AG08396 (cell line): ENCODE measurements at regions not wholly inside any gene's neighbourhood (a gene's known extent, or its start where the extent isn't known, plus 50 kb on each side); places are given as distances from the start of the nearest gene placed in this dataset.
"Not testable (repeated sequence)": the region's sequence is repeated elsewhere in the genome, so short reads cannot be mapped to it uniquely, and the experiment has no call there.

Source experiments
- DNase-seq: peaks from one replicate; pipeline ENCODE4 v3.0.0; 2012; ENCODE audit warnings: low spot score, mixed read lengths

GRCh38 chr10:37733822-37734221 is 123.6 kb downstream of the ZNF248 start:
- DNase-seq, result no peak

- peak; percentile 17 for DNase-seq
These were observed 124.7 kb downstream of the ZNF248 start for GRCh38 chr10:37732685-37733084.

- DNase-seq, result no peak
These were observed 128.6 kb downstream of the ZNF248 start for GRCh38 chr10:37728830-37729229.

GRCh38 chr10:37727491-37728352 is 129.7 kb downstream of the ZNF248 start:
- DNase-seq, result no peak

GRCh38 chr10:37721100-37721499 is 136.3 kb downstream of the ZNF248 start:
- no peak for DNase-seq

- not testable (repeated sequence) for DNase-seq
These were observed 139.3 kb downstream of the ZNF248 start for GRCh38 chr10:37718060-37718459.

GRCh38 chr10:37713642-37714041 is 143.8 kb downstream of the ZNF248 start:
- DNase-seq, result no peak

GRCh38 chr10:37713132-37713501 is 144.3 kb downstream of the ZNF248 start:
- DNase-seq, result no peak

- no peak for DNase-seq
These were observed 144.8 kb downstream of the ZNF248 start for GRCh38 chr10:37712489-37713131.

GRCh38 chr10:37711617-37712488 is 145.6 kb downstream of the ZNF248 start:
- DNase-seq, result no peak

- DNase-seq, result no peak
These were observed 146.4 kb downstream of the ZNF248 start for GRCh38 chr10:37710831-37711616.

GRCh38 chr10:37707829-37708578 is 149.4 kb downstream of the ZNF248 start:
- no peak for DNase-seq

GRCh38 chr10:37704566-37704965 is 152.8 kb downstream of the ZNF248 start:
- no peak for DNase-seq

- DNase-seq, result no peak
These were observed 153.5 kb downstream of the ZNF248 start for GRCh38 chr10:37703833-37704382.

- no peak for DNase-seq
These were observed 154.3 kb downstream of the ZNF248 start for GRCh38 chr10:37703114-37703513.

- DNase-seq, result no peak
These were observed 155.5 kb downstream of the ZNF248 start for GRCh38 chr10:37701781-37702493.

- DNase-seq, result no peak
These were observed 156.3 kb downstream of the ZNF248 start for GRCh38 chr10:37700886-37701780.

- no peak for DNase-seq
These were observed 169.8 kb downstream of the ZNF248 start for GRCh38 chr10:37687581-37687980.
